ENCODE measurements at regions not wholly inside any gene's neighbourhood (a gene's known extent, or its start where the extent isn't known, plus 50 kb on each side); places are given as distances from the start of the nearest gene placed in this dataset.
"Not testable (repeated sequence)": the region's sequence is repeated elsewhere in the genome, so short reads cannot be mapped to it uniquely, and the experiment has no call there.

GRCh38 chr1:43042773-43043457 lies 84.2 kb upstream of the SLC2A1 start:
- no peak for DNase-seq (ENCODE audit: low read depth)

GRCh38 chr1:43042127-43042526 lies 83.5 kb upstream of the SLC2A1 start:
- no peak for DNase-seq (ENCODE audit: low read depth)

- no peak for DNase-seq (ENCODE audit: low read depth)
These were observed 82.9 kb upstream of the SLC2A1 start for GRCh38 chr1:43041591-43041990.

GRCh38 chr1:43039228-43040055 lies 80.8 kb upstream of the SLC2A1 start:
- DNase-seq (ENCODE audit: low read depth), result no peak

GRCh38 chr1:43038232-43038935 lies 79.7 kb upstream of the SLC2A1 start:
- DNase-seq (ENCODE audit: low read depth), result no peak

- no peak for DNase-seq (ENCODE audit: low read depth)
These were observed 78.8 kb upstream of the SLC2A1 start for GRCh38 chr1:43037466-43037865.

GRCh38 chr1:43036932-43037331 lies 78.3 kb upstream of the SLC2A1 start:
- DNase-seq (ENCODE audit: low read depth), result no peak

GRCh38 chr1:43035821-43036741 lies 77.4 kb upstream of the SLC2A1 start:
- DNase-seq (ENCODE audit: low read depth), result no peak

- no peak for DNase-seq (ENCODE audit: low read depth)
These were observed 76.1 kb upstream of the SLC2A1 start for GRCh38 chr1:43034778-43035177.

- DNase-seq (ENCODE audit: low read depth), result no peak
These were observed 75.6 kb upstream of the SLC2A1 start for GRCh38 chr1:43034195-43034658.

GRCh38 chr1:43031316-43032203 lies 72.9 kb upstream of the SLC2A1 start:
- DNase-seq (ENCODE audit: low read depth), result no peak

GRCh38 chr1:43024905-43025304 lies 66.2 kb upstream of the SLC2A1 start:
- DNase-seq (ENCODE audit: low read depth), result no peak

- DNase-seq (ENCODE audit: low read depth), result no peak
These were observed 63.1 kb upstream of the SLC2A1 start for GRCh38 chr1:43021547-43022474.

GRCh38 chr1:43019226-43019625 lies 60.6 kb upstream of the SLC2A1 start:
- no peak for DNase-seq (ENCODE audit: low read depth)

GRCh38 chr1:43018121-43018520 lies 59.5 kb upstream of the SLC2A1 start:
- DNase-seq (ENCODE audit: low read depth), result no peak

- DNase-seq (ENCODE audit: low read depth), result no peak
These were observed 56.6 kb upstream of the SLC2A1 start for GRCh38 chr1:43015269-43015668.

GRCh38 chr1:43014579-43014978 lies 55.9 kb upstream of the SLC2A1 start:
- not testable (repeated sequence) for DNase-seq (ENCODE audit: low read depth)

- DNase-seq (ENCODE audit: low read depth), result no peak
These were observed 52.4 kb upstream of the SLC2A1 start for GRCh38 chr1:43011020-43011419.

- no peak for DNase-seq (ENCODE audit: low read depth)
These were observed 50.6 kb upstream of the SLC2A1 start for GRCh38 chr1:43009274-43009673.
